Lower lobe of right lung (tissue), 2 donors: ENCODE measurements at regions not wholly inside any gene's neighbourhood (a gene's known extent, or its start where the extent isn't known, plus 50 kb on each side); places are given as distances from the start of the nearest gene placed in this dataset.

Source experiments
- ATAC-seq, 2 donors: fragments of 200-7000 bp; cut with Tn5 transposase; one replicate each; pipeline ENCODE4 v1.9.1; 2020 to 2022; ENCODE audit warnings: mild to moderate bottlenecking in 2 of 2, moderate library complexity in 2 of 2
- DNase-seq: peaks from one replicate; pipeline ENCODE4 v3.0.0-alpha.2; 2020
- H3K27ac ChIP-seq: fragments of 200-600 bp; one replicate; pipeline ENCODE4 v1.8.0; 2022
- H3K27me3 ChIP-seq: fragments of 200-600 bp; one replicate; pipeline ENCODE4 v1.8.0; 2022; ENCODE audit warnings: low read depth
- H3K36me3 ChIP-seq: fragments of 200-600 bp; one replicate; pipeline ENCODE4 v1.8.0; 2022; ENCODE audit warnings: mild to moderate bottlenecking
- H3K4me1 ChIP-seq: fragments of 200-600 bp; one replicate; pipeline ENCODE4 v1.8.0; 2022
- H3K4me3 ChIP-seq: fragments of 200-600 bp; one replicate; pipeline ENCODE4 v1.8.0; 2022; ENCODE audit warnings: mild to moderate bottlenecking
- H3K9me3 ChIP-seq: fragments of 200-600 bp; one replicate; pipeline ENCODE4 v1.8.0; 2022
- CTCF ChIP-seq: fragments of 200-600 bp; IDR thresholded peaks from one replicate; pipeline ENCODE4 v1.8.0; 2022; ENCODE audit warnings: antibody characterized with exemption, mild to moderate bottlenecking
- intact Hi-C: fragments of 100-400 bp; cut with DNase I; formaldehyde crosslinking; loops from one replicate; pipeline ENCODE4 v1.11.0; 2022
- donor health status: DM: no; HTN: yes; CAD: no; lungs with severe emphysema.

- no peak for ATAC-seq
- intact Hi-C loops = no loop called here
These were observed 2233.8 kb downstream of the MAT2B start for GRCh38 chr5:165739079-165739741.

GRCh38 chr5:165757791-165758190 is 2252.4 kb downstream of the MAT2B start:
- no peaks in the 10 kb centered on the region for H3K9me3 ChIP-seq
- H3K36me3 ChIP-seq = no peaks in the 10 kb centered on the region
- ATAC-seq (no peak), DNase-seq (no peak)
- intact Hi-C loops = no loop called here
- H3K27me3 ChIP-seq = no peaks in the 10 kb centered on the region
- no peaks in the 10 kb centered on the region for H3K4me1 ChIP-seq
- no peak overlapping the region for H3K27ac ChIP-seq
- TF ChIP-seq CTCF = no peak
- no peak overlapping the region for H3K4me3 ChIP-seq

More at GRCh38 chr5:165739079-165739741, 2233.8 kb downstream of the MAT2B start:
- Histone ChIP-seq H3K36me3 (no peaks in the 10 kb centered on the region), H3K27ac (no peak overlapping the region), H3K4me1 (no peaks in the 10 kb centered on the region), H3K9me3 (no peaks in the 10 kb centered on the region), H3K27me3 (no peaks in the 10 kb centered on the region), H3K4me3 (no peak overlapping the region)
- no peak for DNase-seq
- TF ChIP-seq CTCF = no peak

DNA sequence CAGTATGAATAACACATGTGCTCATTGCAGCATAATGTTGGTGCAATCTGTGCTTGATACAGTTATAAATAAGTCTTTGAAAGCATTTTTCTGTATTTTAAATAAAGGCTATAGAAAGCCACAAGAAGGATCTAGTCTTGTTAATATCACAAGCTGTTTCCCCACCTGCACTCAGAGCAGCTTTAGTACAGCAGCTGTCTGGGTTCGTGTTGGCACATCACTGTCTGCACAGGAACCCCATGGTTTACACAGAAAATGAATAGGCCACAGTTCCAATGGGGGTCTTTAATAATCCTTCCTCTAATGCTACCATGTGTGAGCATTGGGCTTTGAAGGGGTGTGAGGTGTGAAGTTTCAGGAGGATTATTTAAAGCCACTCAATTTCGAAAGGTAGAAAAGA is 2269.7 kb downstream of the MAT2B start:
- no peak overlapping the region for H3K4me3 ChIP-seq
- intact Hi-C loops = no loop called here
- no peak for TF ChIP-seq CTCF
- no peaks in the 10 kb centered on the region for H3K4me1 ChIP-seq
- H3K27ac ChIP-seq = no peak overlapping the region
- H3K27me3 ChIP-seq = no peaks in the 10 kb centered on the region
- no peak for DNase-seq
- no peaks in the 10 kb centered on the region for H3K36me3 ChIP-seq
- no peaks in the 10 kb centered on the region for H3K9me3 ChIP-seq
- no peak for ATAC-seq

- TF ChIP-seq CTCF = no peak
- Histone ChIP-seq H3K9me3 (no peaks in the 10 kb centered on the region), H3K36me3 (no peaks in the 10 kb centered on the region), H3K27me3 (no peaks in the 10 kb centered on the region), H3K27ac (no peak overlapping the region), H3K4me1 (no peaks in the 10 kb centered on the region), H3K4me3 (no peak overlapping the region)
- ATAC-seq = no peak
- DNase-seq = no peak
- intact Hi-C loops = no loop called here
These were observed 2274.1 kb downstream of the MAT2B start for GRCh38 chr5:165779505-165779904.

DNA sequence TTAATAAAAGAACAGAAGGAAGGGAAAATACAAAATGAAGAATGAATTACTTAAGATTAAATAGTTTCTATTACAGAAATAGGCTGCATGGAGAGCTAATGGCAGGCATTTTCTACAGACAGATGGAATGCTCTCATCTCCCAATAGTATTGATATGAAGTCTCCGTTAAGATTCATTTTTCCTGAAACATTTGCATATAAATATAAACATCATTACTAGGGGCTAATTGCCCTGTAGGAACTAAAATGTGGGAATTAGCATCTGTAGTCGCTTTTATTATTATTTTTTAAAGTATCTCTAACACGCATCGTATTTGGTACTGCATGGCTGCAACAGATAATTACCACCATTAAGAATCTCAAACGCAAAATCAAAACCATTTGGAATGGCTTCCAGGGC is 2275.5 kb downstream of the MAT2B start:
- intact Hi-C loops = no loop called here
- Histone ChIP-seq H3K9me3 (no peaks in the 10 kb centered on the region), H3K4me3 (no peak overlapping the region), H3K27ac (no peak overlapping the region), H3K4me1 (no peaks in the 10 kb centered on the region), H3K36me3 (no peaks in the 10 kb centered on the region), H3K27me3 (no peaks in the 10 kb centered on the region)
- TF ChIP-seq CTCF = no peak
- ATAC-seq = no peak
- no peak for DNase-seq
